Fibroblast of lung (primary cell): ENCODE measurements at regions not wholly inside any gene's neighbourhood (a gene's known extent, or its start where the extent isn't known, plus 50 kb on each side); places are given as distances from the start of the nearest gene placed in this dataset.

ENCODE experiments used
- DNase-seq, 2 donors: peaks; one replicate each; pipeline versions ENCODE4 v3.0.0 to v3.0.0-alpha.2; 2010; ENCODE audit warnings: low read depth in 2 of 2
- H2AFZ ChIP-seq: 2 replicates; pipeline ENCODE4 v1.5.1; 2012; ENCODE audit warnings: low read length, control low read depth, inconsistent platforms
- H3K27ac ChIP-seq: 2 replicates; pipeline ENCODE4 v1.5.1; 2011; ENCODE audit warnings: low read length, control low read depth; ENCODE audit not compliant: insufficient read depth
- H3K27me3 ChIP-seq: 2 replicates; pipeline ENCODE4 v1.5.1; 2011; ENCODE audit warnings: mild to moderate bottlenecking, low read length; ENCODE audit not compliant: control insufficient read depth, insufficient read depth
- H3K36me3 ChIP-seq: 2 replicates; pipeline ENCODE4 v1.5.1; 2011; ENCODE audit warnings: low read length; ENCODE audit not compliant: control insufficient read depth, insufficient read depth
- H3K4me1 ChIP-seq: 2 replicates; pipeline ENCODE4 v1.5.1; 2011; ENCODE audit warnings: low read length; ENCODE audit not compliant: control insufficient read depth, insufficient read depth; ENCODE audit errors: extremely low read depth
- H3K4me2 ChIP-seq: 2 replicates; pipeline ENCODE4 v1.5.1; 2011; ENCODE audit warnings: low read length, control low read depth; ENCODE audit not compliant: insufficient read depth; ENCODE audit errors: extremely low read depth
- H3K4me3 ChIP-seq, 4 experiments: fragments of 200-600 bp in 1 of 4; sonication (generic) in 1 of 4; replicated peaks in 1 of 4; 2 replicates each; pipeline ENCODE4 v1.5.1; 2011 to 2016; ENCODE audit warnings: low read length in 4 of 4, low read depth in 3 of 4, mild to moderate bottlenecking in 3 of 4, control low read depth in 2 of 4, inconsistent platforms in 1 of 4, mixed read lengths in 1 of 4; ENCODE audit not compliant: insufficient read depth in 1 of 4; ENCODE audit errors: control extremely low read depth in 1 of 4
- H3K79me2 ChIP-seq: 2 replicates; pipeline ENCODE4 v1.5.1; 2012; ENCODE audit warnings: mild to moderate bottlenecking, low read length, inconsistent platforms; ENCODE audit not compliant: control insufficient read depth, insufficient read depth
- H3K9ac ChIP-seq: 2 replicates; pipeline ENCODE4 v1.5.1; 2011; ENCODE audit warnings: mild to moderate bottlenecking, low read length, control low read depth; ENCODE audit not compliant: insufficient read depth
- H3K9me3 ChIP-seq: 2 replicates; pipeline ENCODE4 v1.5.1; 2012; ENCODE audit warnings: low read depth, low read length; ENCODE audit not compliant: control insufficient read depth, insufficient read depth
- H4K20me1 ChIP-seq: 2 replicates; pipeline ENCODE4 v1.5.1; 2011; ENCODE audit warnings: low read length; ENCODE audit not compliant: control insufficient read depth, insufficient read depth; ENCODE audit errors: extremely low read depth
- CTCF ChIP-seq, 2 donors: IDR thresholded peaks in 1 of 2; conservative IDR thresholded peaks in 1 of 2; 1 replicate in 1 of 2; 2 replicates in 1 of 2; pipeline ENCODE4 v1.5.1; 2011 to 2012; ENCODE audit warnings: low read length in 2 of 2, control low read depth in 1 of 2, inconsistent platforms in 1 of 2, low read depth in 1 of 2, mild to moderate bottlenecking in 1 of 2
- EZH2 ChIP-seq: IDR thresholded peaks from 2 replicates; pipeline ENCODE4 v1.5.1; 2012; ENCODE audit warnings: low read length, control low read depth, mild to moderate bottlenecking; ENCODE audit errors: missing control alignments

- Histone ChIP-seq H3K36me3 (no peaks in the 10 kb centered on the region), H3K27ac (no peak overlapping the region), H3K27me3 (no peaks in the 10 kb centered on the region), H3K9ac (no peak overlapping the region), H4K20me1 (no peaks in the 10 kb centered on the region), H3K9me3 (no peaks in the 10 kb centered on the region), H3K4me3 (no peak overlapping the region), H3K4me2 (no peak overlapping the region), H3K79me2 (no peaks in the 10 kb centered on the region), H2AFZ (no peak overlapping the region), H3K4me1 (no peaks in the 10 kb centered on the region)
- no peak for DNase-seq
- TF ChIP-seq EZH2: no peak
- TF ChIP-seq CTCF (conservative IDR thresholded peaks at IDR 0.05 in 1 of 2, IDR thresholded peaks at IDR 0.05 in 1 of 2; ENCODE audit: low read depth in 1 of 2, low read length in 2 of 2): no peak
Observed at GRCh38 chr2:16013359-16013911, 73.1 kb downstream of the MYCN start.

- no peak overlapping the region for H2AFZ ChIP-seq
- no peaks in the 10 kb centered on the region for H3K27me3 ChIP-seq
- no peak for DNase-seq
- no peaks in the 10 kb centered on the region for H3K9me3 ChIP-seq
- H3K4me2 ChIP-seq: no peak overlapping the region
- no peak overlapping the region for H3K4me3 ChIP-seq
- no peaks in the 10 kb centered on the region for H3K79me2 ChIP-seq
- no peak overlapping the region for H3K9ac ChIP-seq
- H3K36me3 ChIP-seq: no peaks in the 10 kb centered on the region
- H4K20me1 ChIP-seq: no peaks in the 10 kb centered on the region
- TF ChIP-seq EZH2 (no peak), CTCF (conservative IDR thresholded peaks at IDR 0.05 in 1 of 2, IDR thresholded peaks at IDR 0.05 in 1 of 2; ENCODE audit: low read depth in 1 of 2, low read length in 2 of 2) (no peak)
- no peak overlapping the region for H3K27ac ChIP-seq
- H3K4me1 ChIP-seq: no peaks in the 10 kb centered on the region
Observed at GRCh38 chr2:16012626-16013358, 72.4 kb downstream of the MYCN start.

- Histone ChIP-seq H3K4me3 (no peak overlapping the region), H3K27me3 (no peaks in the 10 kb centered on the region), H3K4me1 (no peaks in the 10 kb centered on the region), H2AFZ (no peak overlapping the region), H3K27ac (no peak overlapping the region), H3K9ac (no peak overlapping the region), H3K4me2 (no peak overlapping the region), H4K20me1 (no peaks in the 10 kb centered on the region), H3K36me3 (no peaks in the 10 kb centered on the region), H3K9me3 (no peaks in the 10 kb centered on the region), H3K79me2 (no peaks in the 10 kb centered on the region)
- no peak for TF ChIP-seq CTCF (conservative IDR thresholded peaks at IDR 0.05 in 1 of 2, IDR thresholded peaks at IDR 0.05 in 1 of 2; ENCODE audit: low read depth in 1 of 2, low read length in 2 of 2)
- TF ChIP-seq EZH2: no peak
- no peak for DNase-seq
Observed at GRCh38 chr2:16012029-16012596, 71.8 kb downstream of the MYCN start.
